ENCODE measurements at regions not wholly inside any gene's neighbourhood (a gene's known extent, or its start where the extent isn't known, plus 50 kb on each side); places are given as distances from the start of the nearest gene placed in this dataset.
"Not testable (repeated sequence)": the region's sequence is repeated elsewhere in the genome, so short reads cannot be mapped to it uniquely, and the experiment has no call there.

- DNase-seq (ENCODE audit: low read depth): no peak
- H3K4me3 ChIP-seq (ENCODE audit: low read length): no peak overlapping the region
- no peak for TF ChIP-seq CTCF (conservative IDR thresholded peaks at IDR 0.05; ENCODE audit: low read depth, low read length)
Observed at GRCh38 chr13:80527400-80527799, 186.5 kb upstream of the SPRY2 start.

GRCh38 chr13:80524447-80525215 is 183.7 kb upstream of the SPRY2 start:
- H3K4me3 ChIP-seq (ENCODE audit: low read length): no peak overlapping the region
- no peak for DNase-seq (ENCODE audit: low read depth)
- no peak for TF ChIP-seq CTCF (conservative IDR thresholded peaks at IDR 0.05; ENCODE audit: low read depth, low read length)

- TF ChIP-seq CTCF (conservative IDR thresholded peaks at IDR 0.05; ENCODE audit: low read depth, low read length): no peak
- DNase-seq (ENCODE audit: low read depth): no peak
- no peak overlapping the region for H3K4me3 ChIP-seq (ENCODE audit: low read length)
Observed at GRCh38 chr13:80523134-80523533, 182.2 kb upstream of the SPRY2 start.

GRCh38 chr13:80522463-80522862 is 181.5 kb upstream of the SPRY2 start:
- not testable (repeated sequence) for H3K4me3 ChIP-seq (ENCODE audit: low read length); DNase-seq (ENCODE audit: low read depth)

- H3K4me3 ChIP-seq (ENCODE audit: low read length): no peak overlapping the region
- no peak for TF ChIP-seq CTCF (conservative IDR thresholded peaks at IDR 0.05; ENCODE audit: low read depth, low read length)
- DNase-seq (ENCODE audit: low read depth): no peak
Observed at GRCh38 chr13:80516818-80517348, 176.0 kb upstream of the SPRY2 start.

- no peak for TF ChIP-seq CTCF (conservative IDR thresholded peaks at IDR 0.05; ENCODE audit: low read depth, low read length)
- no peak for DNase-seq (ENCODE audit: low read depth)
Observed at GRCh38 chr13:80515296-80515695, 174.4 kb upstream of the SPRY2 start.

GRCh38 chr13:80513196-80513595 is 172.3 kb upstream of the SPRY2 start:
- DNase-seq (ENCODE audit: low read depth): no peak
- no peak for TF ChIP-seq CTCF (conservative IDR thresholded peaks at IDR 0.05; ENCODE audit: low read depth, low read length)
- no peak overlapping the region for H3K4me3 ChIP-seq (ENCODE audit: low read length)

More at GRCh38 chr13:80515296-80515695, 174.4 kb upstream of the SPRY2 start:
- H3K4me3 ChIP-seq (ENCODE audit: low read length): no peak overlapping the region
